ENCODE measurements at regions not wholly inside any gene's neighbourhood (a gene's known extent, or its start where the extent isn't known, plus 50 kb on each side); places are given as distances from the start of the nearest gene placed in this dataset.

GRCh38 chr4:110343534-110343933 lies 132.4 kb upstream of the ENPEP start:
- TF ChIP-seq, protein P1, sequence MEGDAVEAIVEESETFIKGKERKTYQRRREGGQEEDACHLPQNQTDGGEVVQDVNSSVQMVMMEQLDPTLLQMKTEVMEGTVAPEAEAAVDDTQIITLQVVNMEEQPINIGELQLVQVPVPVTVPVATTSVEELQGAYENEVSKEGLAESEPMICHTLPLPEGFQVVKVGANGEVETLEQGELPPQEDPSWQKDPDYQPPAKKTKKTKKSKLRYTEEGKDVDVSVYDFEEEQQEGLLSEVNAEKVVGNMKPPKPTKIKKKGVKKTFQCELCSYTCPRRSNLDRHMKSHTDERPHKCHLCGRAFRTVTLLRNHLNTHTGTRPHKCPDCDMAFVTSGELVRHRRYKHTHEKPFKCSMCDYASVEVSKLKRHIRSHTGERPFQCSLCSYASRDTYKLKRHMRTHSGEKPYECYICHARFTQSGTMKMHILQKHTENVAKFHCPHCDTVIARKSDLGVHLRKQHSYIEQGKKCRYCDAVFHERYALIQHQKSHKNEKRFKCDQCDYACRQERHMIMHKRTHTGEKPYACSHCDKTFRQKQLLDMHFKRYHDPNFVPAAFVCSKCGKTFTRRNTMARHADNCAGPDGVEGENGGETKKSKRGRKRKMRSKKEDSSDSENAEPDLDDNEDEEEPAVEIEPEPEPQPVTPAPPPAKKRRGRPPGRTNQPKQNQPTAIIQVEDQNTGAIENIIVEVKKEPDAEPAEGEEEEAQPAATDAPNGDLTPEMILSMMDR (IDR thresholded peaks at IDR 0.05): no peak
- no peak for TF ChIP-seq POLR2A (IDR thresholded peaks at IDR 0.05)
